ENCODE measurements at regions not wholly inside any gene's neighbourhood (a gene's known extent, or its start where the extent isn't known, plus 50 kb on each side); places are given as distances from the start of the nearest gene placed in this dataset.
"Not testable (repeated sequence)": the region's sequence is repeated elsewhere in the genome, so short reads cannot be mapped to it uniquely, and the experiment has no call there.

GRCh38 chr2:207228402-207228801, 62.7 kb upstream of the KLF7 start:
- no peak overlapping the region for H3K4me3 ChIP-seq (ENCODE audit: low read depth, low read length)
- DNase-seq (ENCODE audit: low read depth), result no peak
- TF ChIP-seq CTCF (conservative IDR thresholded peaks at IDR 0.05; ENCODE audit: low read depth, low read length), result no peak

GRCh38 chr2:207229161-207229560, 63.4 kb upstream of the KLF7 start:
- no peak for DNase-seq (ENCODE audit: low read depth)
- TF ChIP-seq CTCF (conservative IDR thresholded peaks at IDR 0.05; ENCODE audit: low read depth, low read length), result no peak
- H3K4me3 ChIP-seq (ENCODE audit: low read depth, low read length), result no peak overlapping the region

- no peak overlapping the region for H3K4me3 ChIP-seq (ENCODE audit: low read depth, low read length)
- DNase-seq (ENCODE audit: low read depth), result no peak
- peak; percentile 67 for TF ChIP-seq CTCF (conservative IDR thresholded peaks at IDR 0.05; ENCODE audit: low read depth, low read length)
These were observed 64.7 kb upstream of the KLF7 start for GRCh38 chr2:207230261-207231105.

- no peak for TF ChIP-seq CTCF (conservative IDR thresholded peaks at IDR 0.05; ENCODE audit: low read depth, low read length)
- H3K4me3 ChIP-seq (ENCODE audit: low read depth, low read length), result no peak overlapping the region
- no peak for DNase-seq (ENCODE audit: low read depth)
These were observed 65.5 kb upstream of the KLF7 start for GRCh38 chr2:207231106-207231865.

- no peak for TF ChIP-seq CTCF (conservative IDR thresholded peaks at IDR 0.05; ENCODE audit: low read depth, low read length)
- DNase-seq (ENCODE audit: low read depth), result no peak
- H3K4me3 ChIP-seq (ENCODE audit: low read depth, low read length), result no peak overlapping the region
These were observed 66.2 kb upstream of the KLF7 start for GRCh38 chr2:207231967-207232366.

GRCh38 chr2:207233141-207233540, 67.4 kb upstream of the KLF7 start:
- not testable (repeated sequence) for H3K4me3 ChIP-seq (ENCODE audit: low read depth, low read length); DNase-seq (ENCODE audit: low read depth)

- no peak overlapping the region for H3K4me3 ChIP-seq (ENCODE audit: low read depth, low read length)
- peak; percentile 72 for DNase-seq (ENCODE audit: low read depth)
- TF ChIP-seq CTCF (conservative IDR thresholded peaks at IDR 0.05; ENCODE audit: low read depth, low read length), result no peak
These were observed 68.0 kb upstream of the KLF7 start for GRCh38 chr2:207233731-207234130.
